ENCODE measurements at regions not wholly inside any gene's neighbourhood (a gene's known extent, or its start where the extent isn't known, plus 50 kb on each side); places are given as distances from the start of the nearest gene placed in this dataset.
"Not testable (repeated sequence)": the region's sequence is repeated elsewhere in the genome, so short reads cannot be mapped to it uniquely, and the experiment has no call there.

DNA sequence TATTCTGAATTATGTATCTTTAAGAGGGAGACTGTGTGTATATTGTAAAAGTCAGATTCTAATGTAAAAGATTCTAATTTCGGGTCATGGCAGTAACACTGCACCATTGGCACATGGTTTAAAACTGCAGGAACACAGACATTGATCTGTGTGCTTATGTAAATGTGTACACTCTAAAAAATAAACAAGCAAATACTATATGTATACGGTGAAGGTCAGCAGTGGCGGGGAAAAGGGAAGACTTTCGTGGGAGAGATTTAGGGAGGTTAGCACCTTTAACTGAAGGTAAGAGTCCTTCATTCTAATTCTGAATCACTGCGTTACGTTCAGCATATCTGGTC is 157.8 kb upstream of the FAM20A start:
- no peak overlapping the region; the same call in 1 of the 2 replicates for H3K27ac ChIP-seq (replicated peaks)
- H3K4me3 ChIP-seq (replicated peaks; ENCODE audit: insufficient read depth, low read length): no peak overlapping the region
- TF ChIP-seq REST (IDR thresholded peaks at IDR 0.05; ENCODE audit: insufficient replicate concordance, low read depth) (no peak), CTCF (IDR thresholded peaks at IDR 0.05; ENCODE audit: insufficient read depth, low read length) (no peak)
- no peaks in the 10 kb centered on the region for H3K27me3 ChIP-seq (ENCODE audit: insufficient read depth, poor library complexity, severe bottlenecking)
- no peak for DNase-seq (ENCODE audit: low read depth in 1 of 2, low spot score in 1 of 2)

DNA sequence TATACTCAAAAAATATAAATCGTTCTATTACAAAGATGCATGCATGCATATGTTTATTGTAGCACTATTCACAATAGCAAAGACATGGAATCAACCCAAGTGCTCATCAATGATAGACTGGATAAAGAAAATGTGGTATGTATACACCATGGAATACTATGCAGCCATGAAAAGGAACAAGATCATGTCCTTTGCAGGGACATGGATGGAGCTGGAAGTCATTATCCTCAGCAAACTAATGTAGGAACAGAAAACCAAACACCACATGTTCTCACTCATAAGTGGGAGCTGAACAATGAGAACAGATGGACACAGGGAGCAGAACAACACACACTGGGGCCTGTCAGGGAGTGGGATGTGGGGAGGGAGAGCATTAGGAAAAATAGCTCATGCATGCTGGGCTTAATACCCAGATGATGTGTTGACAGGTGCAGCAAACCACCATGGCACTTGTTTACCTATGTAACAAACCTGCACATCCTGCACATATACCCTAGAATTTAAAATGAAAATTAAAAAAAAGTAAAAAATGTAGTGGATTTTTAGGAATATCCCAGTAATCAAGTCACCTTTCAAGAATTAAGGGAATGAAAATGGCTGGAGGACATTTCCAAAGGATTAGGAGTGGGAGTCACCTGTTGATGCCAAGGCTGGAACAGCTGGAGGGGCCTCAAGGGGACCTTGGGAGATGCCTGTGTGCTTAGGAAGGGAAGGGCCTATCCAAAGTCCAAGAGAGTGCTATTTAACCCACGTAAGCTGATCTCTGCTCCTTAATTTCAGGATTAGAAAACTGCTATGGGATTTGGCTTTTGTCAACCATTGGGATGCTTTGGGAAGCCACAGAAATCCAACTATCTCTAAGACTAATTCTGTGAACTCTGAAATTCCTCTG is 156.9 kb upstream of the FAM20A start:
- H3K4me3 ChIP-seq (replicated peaks; ENCODE audit: insufficient read depth, low read length); DNase-seq (ENCODE audit: low read depth in 1 of 2, low spot score in 1 of 2); H3K27me3 ChIP-seq (ENCODE audit: insufficient read depth, poor library complexity, severe bottlenecking); H3K27ac ChIP-seq (replicated peaks): not testable (repeated sequence)

DNA sequence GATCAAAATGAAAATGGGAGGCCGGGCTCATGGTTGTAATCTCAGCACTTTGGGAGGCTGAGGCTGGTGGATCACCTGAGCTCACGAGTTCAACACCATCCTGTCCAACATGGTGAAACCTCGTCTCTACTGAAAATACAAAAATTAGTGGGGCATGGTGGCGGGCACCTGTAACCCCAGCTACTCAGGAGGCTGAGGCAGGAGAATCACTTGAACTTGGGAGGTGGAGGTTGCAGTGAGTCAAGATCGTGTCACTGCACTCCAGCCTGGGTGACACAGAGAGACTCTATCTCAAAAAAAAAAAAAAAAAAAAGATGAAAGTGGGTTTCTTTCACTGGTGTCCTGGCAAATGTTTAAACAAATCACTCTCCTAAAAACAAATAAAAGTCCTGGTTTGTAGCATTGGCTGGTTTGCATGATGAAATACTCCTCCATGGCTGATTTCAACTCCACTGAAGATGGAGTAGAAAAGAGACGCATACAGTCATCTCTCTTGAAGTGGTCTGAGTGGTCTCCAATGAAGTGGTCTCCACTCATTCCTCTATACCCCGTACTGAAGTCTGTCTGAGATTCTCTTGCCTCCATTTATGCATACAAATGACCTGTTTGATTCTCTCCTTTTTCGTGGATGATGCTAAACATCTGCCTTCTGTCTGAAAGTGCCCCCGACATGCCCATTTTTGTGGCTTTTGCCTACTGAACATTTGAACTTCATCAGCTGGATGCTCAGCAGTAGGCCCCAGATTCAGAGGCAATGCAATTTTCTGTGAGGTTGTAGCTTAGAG is 153.0 kb upstream of the FAM20A start:
- Histone ChIP-seq H3K27me3 (ENCODE audit: insufficient read depth, poor library complexity, severe bottlenecking) (no peaks in the 10 kb centered on the region), H3K4me3 (replicated peaks; ENCODE audit: insufficient read depth, low read length) (no peak overlapping the region), H3K27ac (replicated peaks) (no peak overlapping the region)
- no peak for TF ChIP-seq POLR2AphosphoS5 (IDR thresholded peaks at IDR 0.05; ENCODE audit: low read depth)
- no peak for TF ChIP-seq CTCF (IDR thresholded peaks at IDR 0.05; ENCODE audit: insufficient read depth, low read length)
- no peak for TF ChIP-seq REST (IDR thresholded peaks at IDR 0.05; ENCODE audit: insufficient replicate concordance, low read depth)
- TF ChIP-seq SPI1 (IDR thresholded peaks at IDR 0.05; ENCODE audit: borderline replicate concordance, low read depth): no peak
- TF ChIP-seq GABPA (IDR thresholded peaks at IDR 0.05; ENCODE audit: low read depth): no peak
- DNase-seq (ENCODE audit: low read depth in 1 of 2, low spot score in 1 of 2): no peak

- no peaks in the 10 kb centered on the region for H3K27me3 ChIP-seq (ENCODE audit: insufficient read depth, poor library complexity, severe bottlenecking)
- no peak overlapping the region for H3K27ac ChIP-seq (replicated peaks)
- no peak overlapping the region for H3K4me3 ChIP-seq (replicated peaks; ENCODE audit: insufficient read depth, low read length)
- DNase-seq (ENCODE audit: low read depth in 1 of 2, low spot score in 1 of 2): no peak
- TF ChIP-seq POLR2AphosphoS5 (IDR thresholded peaks at IDR 0.05; ENCODE audit: low read depth): no peak
- no peak for TF ChIP-seq SPI1 (IDR thresholded peaks at IDR 0.05; ENCODE audit: borderline replicate concordance, low read depth)
- TF ChIP-seq CTCF (IDR thresholded peaks at IDR 0.05; ENCODE audit: insufficient read depth, low read length): no peak
- TF ChIP-seq REST (IDR thresholded peaks at IDR 0.05; ENCODE audit: insufficient replicate concordance, low read depth): no peak
- TF ChIP-seq GABPA (IDR thresholded peaks at IDR 0.05; ENCODE audit: low read depth): no peak
Observed at GRCh38 chr17:68750208-68750562, 149.0 kb upstream of the FAM20A start.

Data from HL-60 (cell line).